Ovary (tissue), 3 donors: ENCODE measurements at regions not wholly inside any gene's neighbourhood (a gene's known extent, or its start where the extent isn't known, plus 50 kb on each side); places are given as distances from the start of the nearest gene placed in this dataset.

ENCODE experiments used
- POLR2A ChIP-seq: fragments of 450-650 bp; IDR thresholded peaks from one replicate; pipeline ENCODE4 v1.6.1; 2017; ENCODE audit warnings: antibody characterized with exemption, mild to moderate bottlenecking, moderate library complexity
- TF ChIP-seq, protein P1 (sequence below), 3 donors: fragments of 450-650 bp in 2 of 3; fragments of 200-600 bp in 1 of 3; IDR thresholded peaks; one replicate each; pipeline versions ENCODE4 v1.5.1 to v1.8.0; 2016 to 2022; ENCODE audit warnings: antibody characterized with exemption in 3 of 3, mild to moderate bottlenecking in 1 of 3
- donor health status: DM: no; HTN: no; CAD: no.

DNA sequence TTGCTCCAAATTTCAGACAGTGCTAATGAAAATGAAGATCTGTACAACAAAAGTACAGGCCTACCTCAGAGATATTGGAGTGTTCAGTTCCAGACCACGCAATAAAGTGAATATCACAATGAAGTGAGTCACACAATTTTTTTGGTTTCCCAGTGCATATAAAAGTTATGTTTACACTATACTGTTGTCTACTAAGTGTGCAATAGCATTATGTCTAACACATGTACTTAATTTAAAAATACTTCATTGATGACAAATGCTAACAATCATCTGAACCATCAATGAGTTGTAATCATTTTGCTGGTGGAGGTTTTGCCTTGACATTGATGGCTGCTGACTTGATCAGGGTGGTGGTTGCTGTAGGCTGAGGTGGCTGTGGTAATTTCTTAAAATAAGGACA, 60.6 kb upstream of the E2F8 start:
- no peak for TF ChIP-seq POLR2A
- TF ChIP-seq, protein P1, sequence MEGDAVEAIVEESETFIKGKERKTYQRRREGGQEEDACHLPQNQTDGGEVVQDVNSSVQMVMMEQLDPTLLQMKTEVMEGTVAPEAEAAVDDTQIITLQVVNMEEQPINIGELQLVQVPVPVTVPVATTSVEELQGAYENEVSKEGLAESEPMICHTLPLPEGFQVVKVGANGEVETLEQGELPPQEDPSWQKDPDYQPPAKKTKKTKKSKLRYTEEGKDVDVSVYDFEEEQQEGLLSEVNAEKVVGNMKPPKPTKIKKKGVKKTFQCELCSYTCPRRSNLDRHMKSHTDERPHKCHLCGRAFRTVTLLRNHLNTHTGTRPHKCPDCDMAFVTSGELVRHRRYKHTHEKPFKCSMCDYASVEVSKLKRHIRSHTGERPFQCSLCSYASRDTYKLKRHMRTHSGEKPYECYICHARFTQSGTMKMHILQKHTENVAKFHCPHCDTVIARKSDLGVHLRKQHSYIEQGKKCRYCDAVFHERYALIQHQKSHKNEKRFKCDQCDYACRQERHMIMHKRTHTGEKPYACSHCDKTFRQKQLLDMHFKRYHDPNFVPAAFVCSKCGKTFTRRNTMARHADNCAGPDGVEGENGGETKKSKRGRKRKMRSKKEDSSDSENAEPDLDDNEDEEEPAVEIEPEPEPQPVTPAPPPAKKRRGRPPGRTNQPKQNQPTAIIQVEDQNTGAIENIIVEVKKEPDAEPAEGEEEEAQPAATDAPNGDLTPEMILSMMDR (IDR thresholded peaks at IDR 0.05), result no peak
